Aorta (tissue), 5 donors: ENCODE measurements at regions not wholly inside any gene's neighbourhood (a gene's known extent, or its start where the extent isn't known, plus 50 kb on each side); places are given as distances from the start of the nearest gene placed in this dataset.

Experiments
- ATAC-seq: fragments of 200-7000 bp; cut with Tn5 transposase; one replicate; pipeline ENCODE4 v1.9.1; 2022; ENCODE audit warnings: moderate library complexity; ENCODE audit not compliant: low FRiP score
- DNase-seq, 2 donors: peaks; one replicate each; pipeline ENCODE4 v3.0.0-alpha.2; 2020
- H3K27ac ChIP-seq, 2 donors: one replicate each; pipeline ENCODE4 v1.5.1; 2013; ENCODE audit warnings: low read length in 2 of 2, mild to moderate bottlenecking in 2 of 2, moderate library complexity in 2 of 2, control low read depth in 1 of 2, inconsistent platforms in 1 of 2, low read depth in 1 of 2
- H3K27me3 ChIP-seq, 2 donors: one replicate each; pipeline ENCODE4 v1.6.1; 2013; ENCODE audit warnings: control low read depth in 1 of 2, low read length in 1 of 2, mild to moderate bottlenecking in 1 of 2, moderate library complexity in 1 of 2; ENCODE audit not compliant: insufficient read depth in 2 of 2, control insufficient read depth in 1 of 2
- H3K36me3 ChIP-seq, 2 donors: one replicate each; pipeline ENCODE4 v1.6.1; 2013; ENCODE audit warnings: control low read depth in 1 of 2, low read length in 1 of 2, mild to moderate bottlenecking in 1 of 2; ENCODE audit not compliant: insufficient read depth in 2 of 2, control insufficient read depth in 1 of 2
- H3K4me1 ChIP-seq, 2 donors: one replicate each; pipeline ENCODE4 v1.6.1; 2013; ENCODE audit warnings: low read length in 2 of 2, control low read depth in 1 of 2, mild to moderate bottlenecking in 1 of 2, moderate library complexity in 1 of 2; ENCODE audit not compliant: insufficient read depth in 2 of 2, control insufficient read depth in 1 of 2
- H3K4me3 ChIP-seq, 2 donors: one replicate each; pipeline ENCODE4 v1.5.1; 2013; ENCODE audit warnings: low read length in 2 of 2, control low read depth in 1 of 2, mild to moderate bottlenecking in 1 of 2
- H3K9me3 ChIP-seq: one replicate; pipeline ENCODE4 v1.6.1; 2013; ENCODE audit warnings: mild to moderate bottlenecking, low read length; ENCODE audit not compliant: control insufficient read depth
- WGBS, 2 donors: extraction: QIAGEN DNeasy Blood & Tissue Kit; methylation state at CpG; one replicate each; pipeline ENCODE4 v1.1.7; 2013; 5-methylcytosine and 5-hydroxymethylcytosine counted together
- intact Hi-C, 2 donors: fragments of 100-400 bp; cut with DNase I; formaldehyde crosslinking; loops; one replicate each; pipeline versions ENCODE4 v1.14.2 to v1.15.0; 2022
- donor health status: healthy with polysubstance abuse.
- donor health status: Bipolar disorder and iron deficiency.
- donor health status: DM: no; HTN: no; CAD: no.
- donor health status: DM: no; HTN: no; CAD: no.
- donor health status: DM: yes; HTN: yes; CAD: no.

- ATAC-seq = no peak
- intact Hi-C loops = no loop called here
Measured at GRCh38 chr7:106573125-106573663, 87.8 kb downstream of the CCDC71L start.

GRCh38 chr7:106572394-106573124, 88.4 kb downstream of the CCDC71L start:
- H3K27me3 ChIP-seq = no peaks in the 10 kb centered on the region
- H3K9me3 ChIP-seq = no peaks in the 10 kb centered on the region
- H3K27ac ChIP-seq = no peak overlapping the region
- H3K4me3 ChIP-seq = no peak overlapping the region
- no peaks in the 10 kb centered on the region for H3K4me1 ChIP-seq
- WGBS, 2 donors = 75 to 77% methylated on average over 3 of the region's 3 CpGs
- no peaks in the 10 kb centered on the region for H3K36me3 ChIP-seq
- ATAC-seq (no peak), DNase-seq (no peak)
- intact Hi-C loops = no loop called here

More at GRCh38 chr7:106573125-106573663, 87.8 kb downstream of the CCDC71L start:
- Histone ChIP-seq H3K4me3 (no peak overlapping the region), H3K27me3 (no peaks in the 10 kb centered on the region), H3K36me3 (no peaks in the 10 kb centered on the region), H3K27ac (no peak overlapping the region), H3K9me3 (no peaks in the 10 kb centered on the region), H3K4me1 (no peaks in the 10 kb centered on the region)
- DNase-seq = no peak
- 69 to 83% methylated on average over 1 of the region's 1 CpG for WGBS, 2 donors

- Histone ChIP-seq H3K27ac (no peak overlapping the region), H3K36me3 (no peaks in the 10 kb centered on the region), H3K4me1 (no peaks in the 10 kb centered on the region), H3K9me3 (no peaks in the 10 kb centered on the region), H3K4me3 (no peak overlapping the region), H3K27me3 (no peaks in the 10 kb centered on the region)
- intact Hi-C loops = no loop called here
- ATAC-seq (no peak), DNase-seq (no peak)
- WGBS, 2 donors = 76 to 78% methylated on average over 3 of the region's 3 CpGs
Measured at GRCh38 chr7:106571563-106571962, 89.4 kb downstream of the CCDC71L start.

- no peak for ATAC-seq
- no peak overlapping the region for H3K4me3 ChIP-seq
- H3K27me3 ChIP-seq = no peaks in the 10 kb centered on the region
- no peaks in the 10 kb centered on the region for H3K4me1 ChIP-seq
- intact Hi-C loops = no loop called here
- no peak overlapping the region for H3K27ac ChIP-seq
- no peaks in the 10 kb centered on the region for H3K9me3 ChIP-seq
- H3K36me3 ChIP-seq = no peaks in the 10 kb centered on the region
- DNase-seq = no peak
- WGBS, 2 donors = 62 to 68% methylated on average over 5 of the region's 5 CpGs
Measured at GRCh38 chr7:106570948-106571418, 90.0 kb downstream of the CCDC71L start.

GRCh38 chr7:106570146-106570545, 90.8 kb downstream of the CCDC71L start:
- Histone ChIP-seq H3K4me3 (no peak overlapping the region), H3K36me3 (no peaks in the 10 kb centered on the region), H3K9me3 (no peaks in the 10 kb centered on the region), H3K27ac (no peak overlapping the region), H3K4me1 (no peaks in the 10 kb centered on the region), H3K27me3 (no peaks in the 10 kb centered on the region)
- ATAC-seq = no peak
- DNase-seq = no peak
- intact Hi-C loops = no loop called here
- WGBS, 2 donors = 88 to 90% methylated on average over 2 of the region's 2 CpGs

- Histone ChIP-seq H3K27ac (no peak overlapping the region), H3K9me3 (no peaks in the 10 kb centered on the region), H3K4me1 (no peaks in the 10 kb centered on the region), H3K4me3 (no peak overlapping the region), H3K27me3 (no peaks in the 10 kb centered on the region), H3K36me3 (no peaks in the 10 kb centered on the region)
- no peak for ATAC-seq
- 92% methylated on average over 10 of the region's 10 CpGs for WGBS, 2 donors
- intact Hi-C loops = no loop called here
- no peak for DNase-seq
Measured at GRCh38 chr7:106569500-106569929, 91.4 kb downstream of the CCDC71L start.

GRCh38 chr7:106568680-106569499, 92.1 kb downstream of the CCDC71L start:
- ATAC-seq = peak; percentile 68
- intact Hi-C loops = no loop called here
- Histone ChIP-seq H3K4me1 (no peaks in the 10 kb centered on the region), H3K27me3 (no peaks in the 10 kb centered on the region), H3K36me3 (no peaks in the 10 kb centered on the region), H3K9me3 (no peaks in the 10 kb centered on the region), H3K27ac (no peak overlapping the region), H3K4me3 (no peak overlapping the region)
- 45 to 60% methylated on average over 4 of the region's 4 CpGs for WGBS, 2 donors
- no peak for DNase-seq

- Histone ChIP-seq H3K4me3 (no peak overlapping the region), H3K27me3 (no peaks in the 10 kb centered on the region), H3K36me3 (no peaks in the 10 kb centered on the region), H3K9me3 (no peaks in the 10 kb centered on the region), H3K27ac (no peak overlapping the region), H3K4me1 (no peaks in the 10 kb centered on the region)
- intact Hi-C loops = no loop called here
- 40 to 68% methylated on average over 2 of the region's 2 CpGs for WGBS, 2 donors
- DNase-seq (no peak), ATAC-seq (no peak)
Measured at GRCh38 chr7:106568002-106568679, 92.8 kb downstream of the CCDC71L start.
